ENCODE measurements at regions not wholly inside any gene's neighbourhood (a gene's known extent, or its start where the extent isn't known, plus 50 kb on each side); places are given as distances from the start of the nearest gene placed in this dataset.

GRCh38 chr18:1488394-1488793, 583.7 kb downstream of the ADCYAP1 start:
- no peak for DNase-seq
- TF ChIP-seq CTCF (IDR thresholded peaks at IDR 0.05; ENCODE audit: low read depth, low read length, missing control alignments): no peak
- in situ Hi-C loops (cut with HindIII; ENCODE audit: low pct_ligation_motif_present, low sequenced_read_pairs): no loop called here
- Histone ChIP-seq H3K36me3 (replicated peaks) (no peaks in the 10 kb centered on the region), H3K27me3 (replicated peaks) (no peaks in the 10 kb centered on the region), H3K4me3 (ENCODE audit: low read depth, low read length) (no peak overlapping the region), H3K27ac (no peak overlapping the region)

- in situ Hi-C loops (cut with HindIII; ENCODE audit: low pct_ligation_motif_present, low sequenced_read_pairs): no loop called here
- Histone ChIP-seq H3K4me3 (ENCODE audit: low read depth, low read length) (no peak overlapping the region), H3K27ac (no peak overlapping the region), H3K27me3 (replicated peaks) (no peaks in the 10 kb centered on the region), H3K36me3 (replicated peaks) (no peaks in the 10 kb centered on the region)
- no peak for TF ChIP-seq CTCF (IDR thresholded peaks at IDR 0.05; ENCODE audit: low read depth, low read length, missing control alignments)
- DNase-seq: no peak
These were observed 584.3 kb downstream of the ADCYAP1 start for GRCh38 chr18:1488957-1489356.

GRCh38 chr18:1495387-1495786, 590.7 kb downstream of the ADCYAP1 start:
- Histone ChIP-seq H3K4me3 (ENCODE audit: low read depth, low read length) (no peak overlapping the region), H3K27ac (no peak overlapping the region), H3K27me3 (replicated peaks) (no peaks in the 10 kb centered on the region), H3K36me3 (replicated peaks) (no peaks in the 10 kb centered on the region)
- in situ Hi-C loops (cut with HindIII; ENCODE audit: low pct_ligation_motif_present, low sequenced_read_pairs): no loop called here
- no peak for TF ChIP-seq CTCF (IDR thresholded peaks at IDR 0.05; ENCODE audit: low read depth, low read length, missing control alignments)
- DNase-seq: no peak

- in situ Hi-C loops (cut with HindIII; ENCODE audit: low pct_ligation_motif_present, low sequenced_read_pairs): no loop called here
- Histone ChIP-seq H3K36me3 (replicated peaks) (no peaks in the 10 kb centered on the region), H3K4me3 (ENCODE audit: low read depth, low read length) (no peak overlapping the region), H3K27ac (no peak overlapping the region), H3K27me3 (replicated peaks) (no peaks in the 10 kb centered on the region)
- TF ChIP-seq CTCF (IDR thresholded peaks at IDR 0.05; ENCODE audit: low read depth, low read length, missing control alignments): no peak
- DNase-seq: no peak
These were observed 591.4 kb downstream of the ADCYAP1 start for GRCh38 chr18:1496096-1496495.

- no peak overlapping the region for H3K27ac ChIP-seq
- H3K36me3 ChIP-seq (replicated peaks): no peaks in the 10 kb centered on the region
- in situ Hi-C loops (cut with HindIII; ENCODE audit: low pct_ligation_motif_present, low sequenced_read_pairs): no loop called here
- no peak for DNase-seq
- no peak for TF ChIP-seq CTCF (IDR thresholded peaks at IDR 0.05; ENCODE audit: low read depth, low read length, missing control alignments)
- no peaks in the 10 kb centered on the region for H3K27me3 ChIP-seq (replicated peaks)
- no peak overlapping the region for H3K4me3 ChIP-seq (ENCODE audit: low read depth, low read length)
These were observed 593.5 kb downstream of the ADCYAP1 start for GRCh38 chr18:1498216-1498615.

GRCh38 chr18:1499265-1499664, 594.6 kb downstream of the ADCYAP1 start:
- H3K4me3 ChIP-seq (ENCODE audit: low read depth, low read length): no peak overlapping the region
- H3K27ac ChIP-seq: no peak overlapping the region
- no peaks in the 10 kb centered on the region for H3K36me3 ChIP-seq (replicated peaks)
- no peak for DNase-seq
- no peaks in the 10 kb centered on the region for H3K27me3 ChIP-seq (replicated peaks)
- in situ Hi-C loops (cut with HindIII; ENCODE audit: low pct_ligation_motif_present, low sequenced_read_pairs): no loop called here
- no peak for TF ChIP-seq CTCF (IDR thresholded peaks at IDR 0.05; ENCODE audit: low read depth, low read length, missing control alignments)
